Activated effector memory CD4-positive, alpha-beta T cell treated with anti-CD3 and anti-CD28 coated beads, Interleukin-2, amount 50 U/mL, for 16 hours (primary cell): ENCODE measurements at regions not wholly inside any gene's neighbourhood (a gene's known extent, or its start where the extent isn't known, plus 50 kb on each side); places are given as distances from the start of the nearest gene placed in this dataset.

Source experiments
- DNase-seq: peaks from one replicate; pipeline ENCODE4 v3.0.0-alpha.2; 2020

- DNase-seq, result no peak
Measured at GRCh38 chr13:26965952-26966700, 205.5 kb downstream of the USP12 start.

GRCh38 chr13:26964278-26965250, 204.0 kb upstream of the GPR12 start:
- no peak for DNase-seq

GRCh38 chr13:26962671-26963070, 202.1 kb upstream of the GPR12 start:
- DNase-seq, result no peak

GRCh38 chr13:26961890-26962615, 201.5 kb upstream of the GPR12 start:
- no peak for DNase-seq

GRCh38 chr13:26957182-26957581, 196.6 kb upstream of the GPR12 start:
- no peak for DNase-seq

- DNase-seq, result no peak
Measured at GRCh38 chr13:26956522-26957142, 196.0 kb upstream of the GPR12 start.

- DNase-seq, result no peak
Measured at GRCh38 chr13:26954976-26955375, 194.4 kb upstream of the GPR12 start.

- no peak for DNase-seq
Measured at GRCh38 chr13:26953291-26953690, 192.7 kb upstream of the GPR12 start.

GRCh38 chr13:26952551-26953143, 192.1 kb upstream of the GPR12 start:
- no peak for DNase-seq

- no peak for DNase-seq
Measured at GRCh38 chr13:26951581-26952177, 191.1 kb upstream of the GPR12 start.

- DNase-seq, result no peak
Measured at GRCh38 chr13:26950968-26951367, 190.4 kb upstream of the GPR12 start.

GRCh38 chr13:26950546-26950945, 190.0 kb upstream of the GPR12 start:
- DNase-seq, result no peak

- no peak for DNase-seq
Measured at GRCh38 chr13:26949701-26950502, 189.3 kb upstream of the GPR12 start.

GRCh38 chr13:26948353-26948752, 187.8 kb upstream of the GPR12 start:
- no peak for DNase-seq

- DNase-seq, result no peak
Measured at GRCh38 chr13:26946684-26947343, 186.2 kb upstream of the GPR12 start.

GRCh38 chr13:26943748-26944147, 183.2 kb upstream of the GPR12 start:
- DNase-seq, result no peak

- DNase-seq, result no peak
Measured at GRCh38 chr13:26942184-26942583, 181.6 kb upstream of the GPR12 start.

- no peak for DNase-seq
Measured at GRCh38 chr13:26941345-26942174, 181.0 kb upstream of the GPR12 start.

- no peak for DNase-seq
Measured at GRCh38 chr13:26934096-26934495, 173.5 kb upstream of the GPR12 start.

GRCh38 chr13:26932465-26932864, 171.9 kb upstream of the GPR12 start:
- DNase-seq, result no peak
